Superior temporal gyrus (tissue), 1 donor: ENCODE measurements at regions not wholly inside any gene's neighbourhood (a gene's known extent, or its start where the extent isn't known, plus 50 kb on each side); places are given as distances from the start of the nearest gene placed in this dataset.
"Not testable (repeated sequence)": the region's sequence is repeated elsewhere in the genome, so short reads cannot be mapped to it uniquely, and the experiment has no call there.

Source experiments
- DNase-seq: peaks from one replicate; pipeline ENCODE4 v3.0.0-alpha.2; 2016; ENCODE audit errors: extremely low spot score

GRCh38 chr17:69669441-69670178, 255.1 kb downstream of the MAP2K6 start:
- no peak for DNase-seq

- DNase-seq: no peak
These were observed 258.4 kb downstream of the MAP2K6 start for GRCh38 chr17:69672924-69673323.

- DNase-seq: peak; percentile 40
These were observed 262.6 kb downstream of the MAP2K6 start for GRCh38 chr17:69677130-69677529.

GRCh38 chr17:69678206-69678605, 263.7 kb downstream of the MAP2K6 start:
- peak; percentile 7 for DNase-seq

- DNase-seq: no peak
These were observed 265.3 kb downstream of the MAP2K6 start for GRCh38 chr17:69679829-69680228.

GRCh38 chr17:69684251-69684650, 269.8 kb downstream of the MAP2K6 start:
- no peak for DNase-seq

GRCh38 chr17:69685150-69685549, 270.7 kb downstream of the MAP2K6 start:
- not testable (repeated sequence) for DNase-seq

GRCh38 chr17:69690531-69690930, 276.0 kb downstream of the MAP2K6 start:
- DNase-seq: no peak

- DNase-seq: no peak
These were observed 277.7 kb downstream of the MAP2K6 start for GRCh38 chr17:69692171-69692570.

- peak; percentile 1 for DNase-seq
These were observed 281.1 kb downstream of the MAP2K6 start for GRCh38 chr17:69695646-69696045.

- DNase-seq: no peak
These were observed 282.2 kb downstream of the MAP2K6 start for GRCh38 chr17:69696650-69697049.

- DNase-seq: not testable (repeated sequence)
These were observed 283.9 kb downstream of the MAP2K6 start for GRCh38 chr17:69698352-69698751.

- DNase-seq: no peak
These were observed 287.6 kb downstream of the MAP2K6 start for GRCh38 chr17:69702078-69702477.

GRCh38 chr17:69703751-69704150, 289.3 kb downstream of the MAP2K6 start:
- DNase-seq: no peak

- DNase-seq: no peak
These were observed 290.4 kb downstream of the MAP2K6 start for GRCh38 chr17:69704935-69705334.

- no peak for DNase-seq
These were observed 291.6 kb downstream of the MAP2K6 start for GRCh38 chr17:69706127-69706526.

GRCh38 chr17:69709441-69709840, 294.9 kb downstream of the MAP2K6 start:
- DNase-seq: no peak

- no peak for DNase-seq
These were observed 296.4 kb downstream of the MAP2K6 start for GRCh38 chr17:69710926-69711325.

- no peak for DNase-seq
These were observed 297.0 kb downstream of the MAP2K6 start for GRCh38 chr17:69711541-69711940.

GRCh38 chr17:69712801-69713311, 298.4 kb downstream of the MAP2K6 start:
- no peak for DNase-seq

GRCh38 chr17:69713815-69714214, 299.3 kb downstream of the MAP2K6 start:
- DNase-seq: no peak

GRCh38 chr17:69714669-69715068, 300.2 kb downstream of the MAP2K6 start:
- no peak for DNase-seq

GRCh38 chr17:69715656-69716055, 301.2 kb downstream of the MAP2K6 start:
- DNase-seq: no peak

GRCh38 chr17:69716556-69716955, 302.1 kb downstream of the MAP2K6 start:
- no peak for DNase-seq
